GM19395 (cell line): ENCODE measurements at regions not wholly inside any gene's neighbourhood (a gene's known extent, or its start where the extent isn't known, plus 50 kb on each side); places are given as distances from the start of the nearest gene placed in this dataset.

ENCODE experiments used
- ATAC-seq: cut with Tn5 transposase; IDR thresholded peaks from one replicate; pipeline ENCODE4 v1.9.1; 2021; ENCODE audit warnings: mild to moderate bottlenecking, moderate library complexity; ENCODE audit not compliant: unreplicated experiment

- no peak for ATAC-seq
These were observed 789.3 kb upstream of the ADAMTS5 start for GRCh38 chr21:27756191-27756590.

- ATAC-seq, result no peak
These were observed 777.2 kb upstream of the ADAMTS5 start for GRCh38 chr21:27743971-27744564.

- ATAC-seq, result no peak
These were observed 774.8 kb upstream of the ADAMTS5 start for GRCh38 chr21:27741736-27742135.

- ATAC-seq, result no peak
These were observed 773.2 kb upstream of the ADAMTS5 start for GRCh38 chr21:27740084-27740483.

- no peak for ATAC-seq
These were observed 772.3 kb upstream of the ADAMTS5 start for GRCh38 chr21:27739187-27739586.

GRCh38 chr21:27735699-27736098 lies 768.8 kb upstream of the ADAMTS5 start:
- no peak for ATAC-seq

GRCh38 chr21:27734146-27734545 lies 767.3 kb upstream of the ADAMTS5 start:
- no peak for ATAC-seq

GRCh38 chr21:27725916-27726315 lies 759.0 kb upstream of the ADAMTS5 start:
- no peak for ATAC-seq

GRCh38 chr21:27722095-27722494 lies 755.2 kb upstream of the ADAMTS5 start:
- ATAC-seq, result no peak

GRCh38 chr21:27721675-27722074 lies 754.8 kb upstream of the ADAMTS5 start:
- ATAC-seq, result no peak

- ATAC-seq, result no peak
These were observed 752.3 kb upstream of the ADAMTS5 start for GRCh38 chr21:27719226-27719625.

GRCh38 chr21:27715131-27715530 lies 748.2 kb upstream of the ADAMTS5 start:
- no peak for ATAC-seq

- no peak for ATAC-seq
These were observed 746.5 kb upstream of the ADAMTS5 start for GRCh38 chr21:27713154-27714109.

- ATAC-seq, result no peak
These were observed 737.8 kb upstream of the ADAMTS5 start for GRCh38 chr21:27704567-27705166.

- ATAC-seq, result no peak
These were observed 736.9 kb upstream of the ADAMTS5 start for GRCh38 chr21:27703791-27704190.

GRCh38 chr21:27700974-27701614 lies 734.2 kb upstream of the ADAMTS5 start:
- ATAC-seq, result no peak

- no peak for ATAC-seq
These were observed 728.4 kb upstream of the ADAMTS5 start for GRCh38 chr21:27695246-27695645.

- no peak for ATAC-seq
These were observed 727.8 kb upstream of the ADAMTS5 start for GRCh38 chr21:27694667-27695066.

- ATAC-seq, result no peak
These were observed 726.5 kb upstream of the ADAMTS5 start for GRCh38 chr21:27693376-27693775.

- no peak for ATAC-seq
These were observed 724.6 kb upstream of the ADAMTS5 start for GRCh38 chr21:27691516-27691915.

- no peak for ATAC-seq
These were observed 724.1 kb upstream of the ADAMTS5 start for GRCh38 chr21:27691006-27691405.
